Keratinocyte (primary cell): ENCODE measurements at regions not wholly inside any gene's neighbourhood (a gene's known extent, or its start where the extent isn't known, plus 50 kb on each side); places are given as distances from the start of the nearest gene placed in this dataset.

Experiments used
- DNase-seq: peaks from one replicate; pipeline ENCODE4 v3.0.0-alpha.2; 2011; ENCODE audit warnings: low read depth, missing footprints, low spot score
- FAIRE-seq: peaks from 2 replicates; lab custom pipeline; 2011; peaks lifted over from hg19 to GRCh38; lab: Jason Lieb, UNC
- H2AFZ ChIP-seq: 2 replicates; pipeline ENCODE4 v1.6.0; 2012; ENCODE audit warnings: low read length, control low read depth, inconsistent platforms; ENCODE audit not compliant: control insufficient read depth
- H3K27ac ChIP-seq: 2 replicates; pipeline ENCODE4 v1.5.1; 2011; ENCODE audit warnings: low read length; ENCODE audit not compliant: control insufficient read depth, insufficient read depth
- H3K27me3 ChIP-seq: 3 replicates; pipeline ENCODE4 v1.6.0; 2011; ENCODE audit warnings: low read length; ENCODE audit not compliant: control insufficient read depth, insufficient read depth; ENCODE audit errors: extremely low read depth
- H3K36me3 ChIP-seq, 2 experiments: 2 replicates in 1 of 2; 3 replicates in 1 of 2; pipeline ENCODE4 v1.5.1; 2011; ENCODE audit warnings: low read length in 2 of 2, mild to moderate bottlenecking in 1 of 2; ENCODE audit not compliant: control insufficient read depth in 2 of 2, insufficient read depth in 2 of 2; ENCODE audit errors: extremely low read depth in 1 of 2
- H3K4me1 ChIP-seq: 3 replicates; pipeline ENCODE4 v1.5.1; 2011; ENCODE audit warnings: low read length; ENCODE audit not compliant: control insufficient read depth, insufficient read depth; ENCODE audit errors: extremely low read depth
- H3K4me2 ChIP-seq: 3 replicates; pipeline ENCODE4 v1.6.0; 2011; ENCODE audit warnings: low read depth, low read length; ENCODE audit not compliant: control insufficient read depth, insufficient read depth; ENCODE audit errors: extremely low read depth
- H3K4me3 ChIP-seq, 3 experiments: fragments of 200-600 bp in 1 of 3; sonication (generic) in 1 of 3; 2 replicates in 2 of 3; 3 replicates in 1 of 3; pipeline ENCODE4 v1.5.1; 2011 to 2016; ENCODE audit warnings: low read length in 3 of 3, mild to moderate bottlenecking in 3 of 3, control low read depth in 2 of 3, inconsistent platforms in 1 of 3, low read depth in 1 of 3, mixed read lengths in 1 of 3, mixed run types in 1 of 3, moderate library complexity in 1 of 3; ENCODE audit not compliant: control insufficient read depth in 2 of 3, insufficient read depth in 2 of 3; ENCODE audit errors: extremely low read depth in 1 of 3
- H3K79me2 ChIP-seq: 2 replicates; pipeline ENCODE4 v1.6.0; 2012; ENCODE audit warnings: low read length; ENCODE audit not compliant: control insufficient read depth, insufficient read depth
- H3K9ac ChIP-seq: 3 replicates; pipeline ENCODE4 v1.6.0; 2011; ENCODE audit warnings: low read length; ENCODE audit not compliant: control insufficient read depth, insufficient read depth; ENCODE audit errors: extremely low read depth
- H3K9me1 ChIP-seq: 3 replicates; pipeline ENCODE4 v1.6.0; 2011; ENCODE audit warnings: low read length; ENCODE audit not compliant: control insufficient read depth, insufficient read depth; ENCODE audit errors: extremely low read depth
- H3K9me3 ChIP-seq: 2 replicates; pipeline ENCODE4 v1.5.1; 2012; ENCODE audit warnings: low read depth, low read length; ENCODE audit not compliant: control insufficient read depth
- H4K20me1 ChIP-seq: 3 replicates; pipeline ENCODE4 v1.6.0; 2011; ENCODE audit warnings: low read length; ENCODE audit not compliant: control insufficient read depth, insufficient read depth; ENCODE audit errors: extremely low read depth
- CTCF ChIP-seq, 3 experiments: IDR thresholded peaks in 1 of 3; conservative IDR thresholded peaks in 1 of 3; optimal IDR thresholded peaks in 1 of 3; 2 replicates in 2 of 3; 3 replicates in 1 of 3; pipeline versions ENCODE3 to v1.5.1; 2011; ENCODE audit warnings: low read length in 3 of 3, mild to moderate bottlenecking in 3 of 3, moderate library complexity in 2 of 3, control low read depth in 1 of 3, inconsistent platforms in 1 of 3; ENCODE audit not compliant: insufficient read depth in 2 of 3; ENCODE audit errors: extremely low read depth in 1 of 3
- EZH2 ChIP-seq: IDR thresholded peaks from one replicate; pipeline ENCODE4 v1.6.1; 2012; ENCODE audit warnings: inconsistent platforms, mild to moderate bottlenecking, low read length, moderate library complexity
- dilution Hi-C: fragments of 300-500 bp; cut with MboI; formaldehyde crosslinking; loops from one replicate; pipeline ENCODE4 v1.7.0; 2020; ENCODE audit warnings: low sequenced_read_pairs; ENCODE audit not compliant: extremely low pct_ligation_motif_present

- H3K9me3 ChIP-seq = no peaks in the 10 kb centered on the region
- no peaks in the 10 kb centered on the region for H3K27me3 ChIP-seq
- TF ChIP-seq CTCF (optimal IDR thresholded peaks at IDR 0.05 in 1 of 3, IDR thresholded peaks at IDR 0.05 in 1 of 3, conservative IDR thresholded peaks at IDR 0.05 in 1 of 3; ENCODE audit: extremely low read depth in 1 of 3, insufficient read depth in 2 of 3, low read length in 3 of 3) = no peak
- TF ChIP-seq EZH2 = no peak
- no peaks in the 10 kb centered on the region for H3K9me1 ChIP-seq
- DNase-seq (no peak), FAIRE-seq (no peak)
- no peaks in the 10 kb centered on the region for H3K4me1 ChIP-seq
- H3K36me3 ChIP-seq = no peaks in the 10 kb centered on the region
- no peak overlapping the region for H3K4me3 ChIP-seq
- dilution Hi-C loops = no loop called here
- no peak overlapping the region for H2AFZ ChIP-seq
- no peak overlapping the region for H3K4me2 ChIP-seq
- no peak overlapping the region for H3K27ac ChIP-seq
- no peaks in the 10 kb centered on the region for H4K20me1 ChIP-seq
- no peak overlapping the region for H3K9ac ChIP-seq
- no peaks in the 10 kb centered on the region for H3K79me2 ChIP-seq
These were observed 360.1 kb upstream of the TBX3 start for GRCh38 chr12:115044073-115044472.

- H3K4me3 ChIP-seq = no peak overlapping the region
- TF ChIP-seq CTCF (optimal IDR thresholded peaks at IDR 0.05 in 1 of 3, IDR thresholded peaks at IDR 0.05 in 1 of 3, conservative IDR thresholded peaks at IDR 0.05 in 1 of 3; ENCODE audit: extremely low read depth in 1 of 3, insufficient read depth in 2 of 3, low read length in 3 of 3) (no peak), EZH2 (no peak)
- no peaks in the 10 kb centered on the region for H3K36me3 ChIP-seq
- no peak overlapping the region for H2AFZ ChIP-seq
- no peaks in the 10 kb centered on the region for H3K79me2 ChIP-seq
- no peaks in the 10 kb centered on the region for H4K20me1 ChIP-seq
- DNase-seq = no peak
- no peak overlapping the region for H3K9ac ChIP-seq
- no peaks in the 10 kb centered on the region for H3K27me3 ChIP-seq
- no peaks in the 10 kb centered on the region for H3K9me1 ChIP-seq
- H3K4me1 ChIP-seq = no peaks in the 10 kb centered on the region
- no peak overlapping the region for H3K27ac ChIP-seq
- H3K4me2 ChIP-seq = no peak overlapping the region
- H3K9me3 ChIP-seq = no peaks in the 10 kb centered on the region
- FAIRE-seq = no peak
- dilution Hi-C loops = no loop called here
These were observed 359.1 kb upstream of the TBX3 start for GRCh38 chr12:115043079-115043478.
